AML-193 (cell line): ENCODE measurements at regions not wholly inside any gene's neighbourhood (a gene's known extent, or its start where the extent isn't known, plus 50 kb on each side); places are given as distances from the start of the nearest gene placed in this dataset.

ENCODE experiments used
- DNase-seq, 2 experiments: peaks; one replicate each; lab custom pipeline; 2025; lab: John Stamatoyannopoulos, UW

DNA sequence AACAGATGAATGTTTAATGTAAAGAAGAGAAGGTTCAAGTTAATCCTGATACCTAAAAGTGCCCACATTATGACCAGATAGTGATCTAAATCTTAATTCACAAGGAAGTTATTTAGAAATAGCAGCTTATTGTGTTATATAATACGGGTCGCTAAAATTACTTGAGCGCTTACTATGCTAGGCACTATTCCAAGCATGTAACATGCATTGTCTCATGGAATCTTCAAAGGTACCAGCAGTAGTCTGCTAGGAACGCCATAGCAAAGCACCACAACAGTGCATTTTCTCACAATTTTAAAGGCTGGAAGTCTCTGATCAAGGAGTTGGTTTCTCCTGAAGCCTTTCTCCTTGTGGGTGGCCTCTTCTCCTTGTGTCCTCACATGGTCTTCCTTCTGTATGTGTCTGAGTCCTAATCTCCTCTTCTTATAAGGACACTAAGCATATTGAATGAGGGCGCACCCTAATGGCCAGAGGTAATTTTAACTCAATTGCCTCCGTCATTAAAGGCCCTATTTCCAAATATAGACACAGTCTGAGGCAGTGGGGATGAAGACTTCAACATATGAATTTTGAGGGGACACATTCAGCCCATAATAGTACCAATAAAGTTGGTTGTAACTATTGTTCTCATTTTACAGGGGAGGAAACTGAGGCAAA is 118.4 kb downstream of the LRRC30 start:
- DNase-seq = no peak

DNA sequence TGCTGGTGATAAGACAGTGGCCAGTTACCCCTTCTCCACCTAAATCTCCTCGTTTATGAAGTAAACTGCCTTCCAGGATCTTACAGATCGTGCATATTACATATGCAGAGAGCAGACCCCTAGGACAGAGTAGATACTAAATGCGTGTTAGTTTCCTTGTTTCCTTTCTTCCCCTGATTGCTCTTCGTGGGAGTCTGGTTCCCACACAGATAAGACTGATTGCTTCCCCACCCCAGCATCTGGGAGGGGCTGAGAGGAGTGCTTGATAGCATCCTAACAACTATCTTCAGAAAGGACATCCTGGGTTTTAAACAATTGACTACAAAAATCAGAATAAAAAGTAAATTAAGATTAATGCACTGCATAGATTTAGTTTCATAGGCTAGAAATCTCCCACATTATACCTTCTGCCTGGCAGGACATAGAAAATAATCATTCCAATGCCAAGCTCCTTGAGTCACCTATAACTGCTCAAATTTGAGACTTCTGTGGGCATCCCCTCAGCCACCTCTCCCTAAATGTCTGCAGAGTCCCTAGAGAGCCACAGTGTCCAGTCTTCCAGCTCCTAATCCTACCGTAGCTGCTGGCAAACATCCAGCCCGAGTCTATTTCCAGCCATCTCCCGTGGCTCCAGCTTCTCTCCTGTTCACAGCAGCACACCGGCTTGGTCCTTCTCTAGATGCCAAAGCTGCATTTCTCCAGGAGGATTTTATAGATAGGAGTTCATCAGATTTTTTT is 128.3 kb downstream of the LRRC30 start:
- DNase-seq = no peak

GRCh38 chr18:7360606-7361170 is 129.8 kb downstream of the LRRC30 start:
- no peak for DNase-seq

DNA sequence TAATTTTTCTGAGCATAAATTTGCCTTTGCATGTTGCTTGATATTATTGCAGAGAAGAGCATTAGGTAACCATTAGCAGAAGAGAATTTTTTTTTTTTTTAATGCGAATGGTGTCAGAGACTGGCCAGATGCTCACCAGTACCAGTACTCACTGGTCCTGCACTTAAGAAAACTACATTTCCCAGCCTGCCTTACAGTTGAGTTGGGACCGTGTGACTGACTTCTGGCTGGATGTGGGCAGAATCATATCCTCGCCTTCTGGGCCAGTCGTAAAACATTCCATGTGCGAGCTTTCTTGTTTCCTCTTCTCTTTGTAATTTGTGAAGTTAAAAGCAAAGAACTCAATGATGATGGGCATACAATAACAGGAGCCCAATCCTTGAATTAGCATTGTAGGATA is 132.4 kb downstream of the LRRC30 start:
- DNase-seq = no peak

DNA sequence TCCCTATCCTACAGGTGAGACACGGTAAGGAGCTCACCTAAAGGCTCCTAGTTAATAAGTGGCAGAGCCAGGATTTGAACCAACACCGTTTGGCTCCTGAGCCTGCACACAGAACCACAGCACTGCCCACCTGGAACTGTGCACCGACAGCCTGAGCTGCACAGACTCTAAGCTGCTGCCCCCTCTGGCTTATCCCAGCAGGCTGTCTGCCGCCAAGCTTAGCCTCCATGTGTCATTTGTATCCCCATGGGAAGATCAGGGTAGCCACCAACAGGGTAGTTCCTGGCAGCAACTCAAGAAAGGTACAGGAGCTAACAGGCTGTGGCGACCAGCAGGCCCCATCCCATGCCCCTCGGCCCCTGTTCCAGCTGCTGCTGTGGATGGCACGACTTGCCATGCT is 135.7 kb downstream of the LRRC30 start:
- DNase-seq = no peak

DNA sequence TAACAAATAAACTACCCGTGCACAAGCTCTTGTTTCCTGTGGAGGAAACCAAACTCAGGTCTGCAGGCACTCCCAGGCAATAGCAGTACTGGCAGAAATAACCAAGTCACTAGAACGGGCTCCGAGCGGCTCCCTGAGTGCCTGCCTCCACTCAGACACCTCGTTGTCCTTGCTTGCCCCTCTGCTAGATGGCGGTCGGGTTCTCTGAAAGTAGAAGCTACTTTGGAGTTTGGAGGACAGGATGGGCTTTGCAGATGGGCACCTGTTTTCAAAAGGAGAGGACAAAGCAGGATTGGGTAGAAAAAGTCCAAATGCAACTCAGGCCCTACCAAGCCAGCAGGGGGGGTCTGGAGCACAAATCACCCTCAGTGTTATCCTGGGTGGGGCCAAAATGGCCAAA is 136.4 kb downstream of the LRRC30 start:
- no peak for DNase-seq

DNA sequence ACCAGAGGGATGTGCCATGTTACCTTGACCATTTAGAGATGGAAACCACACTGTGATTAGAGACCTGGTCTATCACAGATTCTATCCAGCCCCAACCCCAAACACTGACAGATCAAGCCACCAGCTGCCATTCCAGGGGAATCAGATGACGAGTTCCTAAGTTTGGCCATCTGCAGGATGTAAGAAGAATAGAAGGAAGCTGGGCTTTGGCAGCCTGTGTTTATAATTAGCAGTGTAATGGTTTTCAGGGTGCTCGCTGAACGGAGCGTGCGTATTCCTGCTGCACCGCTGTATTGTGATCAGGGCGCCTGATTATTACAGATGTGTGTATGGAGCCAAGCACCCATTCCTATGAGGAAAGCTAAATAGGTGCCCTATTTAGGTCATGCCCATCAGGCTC is 138.1 kb downstream of the LRRC30 start:
- no peak for DNase-seq

DNA sequence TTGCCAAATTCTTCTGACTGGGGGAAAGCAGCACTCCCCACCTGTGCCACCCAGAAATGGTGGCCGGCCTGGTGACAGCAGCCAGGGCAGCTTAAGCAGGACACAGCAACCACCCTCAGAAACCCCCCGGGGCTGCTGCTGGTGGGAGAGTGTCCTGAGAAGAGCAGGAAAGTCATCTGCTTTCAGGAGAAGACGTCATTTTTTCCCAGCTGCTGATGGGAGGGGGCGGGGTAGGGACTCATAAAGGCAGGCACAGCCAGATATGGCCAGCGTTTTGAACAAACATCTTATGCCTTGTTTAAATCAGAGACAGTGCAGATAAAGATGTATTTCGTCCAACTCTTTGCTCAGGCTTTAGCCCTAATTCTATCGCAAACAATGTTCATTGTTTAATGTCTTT is 139.5 kb downstream of the LRRC30 start:
- no peak for DNase-seq

DNA sequence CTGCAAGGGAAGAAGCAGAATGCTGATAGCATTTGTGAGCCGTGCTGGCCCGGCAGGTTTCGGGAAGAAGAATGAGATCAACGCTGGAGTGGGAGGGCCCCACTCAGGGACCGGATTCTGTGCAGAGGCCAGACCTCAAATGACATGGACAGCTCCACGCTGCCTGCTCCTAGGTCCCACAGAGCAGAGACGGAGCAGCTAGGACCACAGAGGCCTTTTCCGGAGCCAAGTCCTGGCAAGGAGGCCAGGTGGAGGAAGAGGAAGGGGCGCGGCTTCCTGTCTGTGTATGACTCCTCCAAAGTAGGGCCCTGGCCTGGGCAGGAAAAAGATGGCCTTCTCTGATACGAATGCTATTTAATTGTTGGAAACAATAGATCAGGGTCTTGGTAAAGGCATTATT is 139.9 kb downstream of the LRRC30 start:
- DNase-seq = no peak

DNA sequence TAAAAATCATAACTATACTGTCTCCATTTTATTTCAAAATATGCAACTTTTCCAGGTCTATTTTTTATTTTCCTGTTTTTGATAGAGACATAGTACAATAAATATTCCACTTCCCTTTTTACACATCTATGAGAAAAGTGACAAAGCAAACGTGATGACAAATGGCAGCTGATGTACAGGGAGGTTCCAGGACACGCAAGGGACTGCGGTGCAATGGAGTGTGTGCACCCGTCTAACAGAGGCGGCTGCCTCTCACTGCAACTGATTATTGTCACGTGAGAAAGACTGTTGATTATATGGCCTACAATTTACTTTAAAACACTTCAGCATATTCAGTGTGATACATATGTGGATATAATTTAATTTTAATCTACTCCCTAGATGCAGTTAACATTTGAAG is 142.6 kb downstream of the LRRC30 start:
- DNase-seq = no peak

- DNase-seq = no peak
Measured at GRCh38 chr18:7381307-7381706, 150.4 kb downstream of the LRRC30 start.

- no peak for DNase-seq
Measured at GRCh38 chr18:7382328-7383001, 151.6 kb downstream of the LRRC30 start.

DNA sequence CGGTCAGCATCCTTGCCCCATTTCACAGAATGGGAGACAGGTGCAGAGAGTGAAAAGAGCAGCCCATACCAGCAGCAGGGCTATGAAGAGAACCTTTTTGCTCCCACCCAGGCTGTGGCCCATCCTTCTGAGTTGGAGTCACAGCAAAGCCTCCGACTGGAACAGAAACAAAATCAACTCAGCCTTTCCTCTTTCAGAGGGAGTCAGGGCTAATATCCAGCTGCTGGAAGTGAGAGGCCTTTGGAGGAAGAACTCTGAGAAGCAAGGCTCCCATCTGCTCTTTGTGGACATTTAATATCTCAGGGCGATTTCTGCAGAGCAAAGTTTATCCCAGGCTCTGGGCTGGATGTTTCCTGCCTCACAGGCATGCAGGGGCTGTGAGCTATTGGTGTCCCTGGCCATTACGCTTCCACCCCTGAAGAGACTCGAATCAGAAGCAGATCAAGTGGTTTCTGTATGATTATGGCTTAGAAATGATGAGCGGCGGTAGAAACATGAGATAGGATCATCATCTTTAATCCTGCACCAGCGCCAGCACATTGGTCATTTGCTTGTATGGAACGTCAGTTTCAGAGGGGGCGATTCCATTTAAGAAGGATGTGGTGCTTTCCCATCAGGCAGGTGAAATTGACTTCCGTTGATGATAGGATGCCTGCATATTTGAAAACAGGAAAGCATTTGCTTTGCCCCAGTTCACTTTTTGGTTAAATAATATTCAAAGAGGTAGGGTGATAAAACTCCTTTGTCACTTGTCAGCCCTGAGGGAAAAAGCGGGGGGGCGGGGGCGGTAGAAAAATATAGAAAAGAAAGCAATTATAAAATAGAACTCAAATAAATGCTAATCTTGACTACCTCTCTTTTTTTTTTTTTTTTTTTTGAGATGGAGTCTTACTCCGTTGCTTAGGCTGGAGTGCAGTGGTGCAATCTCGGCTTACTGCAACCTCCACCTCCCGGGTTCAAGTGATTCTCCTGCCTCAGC is 152.4 kb downstream of the LRRC30 start:
- no peak for DNase-seq

GRCh38 chr18:7388741-7389140 is 157.9 kb downstream of the LRRC30 start:
- DNase-seq = no peak

DNA sequence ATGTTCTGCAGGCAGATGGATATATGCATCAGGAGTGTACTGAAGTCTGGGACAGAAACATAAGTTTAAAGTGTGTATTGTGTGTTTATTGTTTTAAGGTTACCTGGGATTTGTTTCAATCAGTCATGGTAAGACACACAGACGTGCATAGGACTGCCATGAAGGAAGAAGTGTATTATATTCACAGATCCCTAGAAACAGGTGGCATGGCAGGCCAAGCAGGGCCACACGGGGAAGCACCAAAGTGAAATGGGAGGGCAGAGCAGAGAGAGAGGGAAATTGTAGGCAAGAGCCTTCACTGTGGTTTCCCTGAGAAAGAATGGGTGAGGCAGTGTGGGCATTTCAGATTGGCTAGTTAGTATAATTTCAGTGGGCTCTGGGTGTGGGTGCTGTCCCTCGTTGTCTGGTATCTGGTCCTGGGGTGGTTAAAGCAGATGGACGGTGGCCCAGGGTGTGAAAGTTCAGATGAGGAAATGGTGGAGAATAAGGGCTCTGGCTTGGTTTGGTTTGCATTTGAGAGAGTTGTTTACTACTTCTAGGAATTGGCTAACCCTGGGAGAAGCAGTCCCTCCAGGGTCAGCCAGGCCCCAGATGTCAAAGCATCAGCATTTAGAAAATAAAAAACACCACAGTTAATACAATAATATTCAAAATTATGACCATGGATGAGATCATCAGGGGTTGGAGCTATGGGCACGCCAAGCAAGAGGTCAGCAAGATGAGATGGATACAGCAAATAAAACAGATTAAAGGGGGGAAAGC is 160.0 kb downstream of the LRRC30 start:
- DNase-seq = no peak

GRCh38 chr18:7393080-7393479 is 162.2 kb downstream of the LRRC30 start:
- DNase-seq = no peak

DNA sequence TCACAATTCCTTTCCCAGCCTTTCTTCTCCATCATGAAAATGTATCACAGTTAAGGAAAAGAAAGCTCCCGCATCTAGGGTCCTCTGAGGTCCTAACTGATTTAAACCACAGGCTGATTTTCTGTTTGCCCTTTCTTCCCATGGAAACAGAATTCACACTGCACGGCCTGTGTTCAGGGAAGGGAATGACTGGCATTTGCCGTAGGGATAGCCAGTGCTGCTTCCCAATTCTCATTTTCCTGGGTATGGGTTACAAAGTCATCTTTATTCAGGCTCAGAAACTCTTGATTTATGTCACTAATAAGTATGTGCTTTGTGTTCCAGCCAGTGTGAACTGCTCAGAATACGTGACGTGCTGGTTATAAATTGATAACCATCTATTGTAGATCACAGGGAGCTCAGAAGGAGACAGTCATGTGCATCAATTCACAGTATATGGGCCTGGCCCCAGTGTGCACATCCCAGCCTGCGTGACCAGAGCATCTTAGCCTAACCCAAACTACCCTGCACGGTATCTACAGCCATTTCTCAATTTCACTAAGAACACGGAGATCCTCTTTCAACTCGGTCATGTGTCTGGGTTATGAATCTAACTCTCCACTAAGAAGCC is 163.3 kb downstream of the LRRC30 start:
- DNase-seq = no peak

GRCh38 chr18:7395566-7395965 is 164.7 kb downstream of the LRRC30 start:
- no peak for DNase-seq

- no peak for DNase-seq
Measured at GRCh38 chr18:7413906-7414305, 153.2 kb upstream of the PTPRM start.

GRCh38 chr18:7414459-7414858 is 152.7 kb upstream of the PTPRM start:
- no peak for DNase-seq
